RWPE1 (cell line): ENCODE measurements at regions not wholly inside any gene's neighbourhood (a gene's known extent, or its start where the extent isn't known, plus 50 kb on each side); places are given as distances from the start of the nearest gene placed in this dataset.

Experiments used
- CTCF ChIA-PET: fragments of 350-600 bp; sonication (Branson Sonifier 250); formaldehyde crosslinking; extraction: SDS; loops from one replicate; lab custom pipeline; 2021; lab: Yijun Ruan, JAX
- POLR2A ChIA-PET: fragments of 400-600 bp; formaldehyde crosslinking; extraction: SDS; loops from one replicate; lab custom pipeline; 2020; ENCODE audit warnings: antibody characterized with exemption; ENCODE audit not compliant: low non-redundant PET; lab: Yijun Ruan, JAX
- DNase-seq: peaks from one replicate; pipeline ENCODE4 v3.0.0; 2012; ENCODE audit warnings: low spot score
- H3K27ac ChIP-seq: fragments of 450-650 bp; 2 replicates; pipeline ENCODE4 v1.5.1; 2017
- CTCF ChIP-seq: fragments of 450-650 bp; conservative IDR thresholded peaks from 2 replicates; pipeline ENCODE4 v1.5.1; 2017; ENCODE audit warnings: low read depth, mild to moderate bottlenecking

GRCh38 chr1:70552662-70553566 is 141.8 kb downstream of the CTH start:
- H3K27ac ChIP-seq: no peak overlapping the region
- no peak for TF ChIP-seq CTCF
- ChIA-PET POLR2A (no interaction called here), CTCF (no interaction called here)
- no peak for DNase-seq

DNA sequence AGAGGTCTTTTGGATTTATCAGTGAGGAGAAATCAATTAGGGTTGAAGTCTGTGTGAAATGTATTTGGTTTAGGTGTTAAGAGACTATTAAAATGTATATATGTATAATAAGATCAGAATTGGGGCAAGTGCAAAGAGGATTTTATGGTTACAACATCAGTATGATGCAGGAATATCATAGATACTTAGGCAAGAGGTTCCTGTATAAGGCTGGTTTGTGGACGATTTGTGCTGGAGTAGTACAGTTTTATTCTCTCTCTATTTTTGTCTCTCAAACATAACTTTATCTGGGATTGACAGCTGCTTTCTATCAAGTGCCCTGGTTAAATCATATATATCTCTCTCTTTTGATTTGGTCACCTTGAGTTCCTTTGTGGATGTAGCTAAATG is 142.5 kb downstream of the CTH start:
- POLR2A ChIA-PET: no interaction called here
- no peak overlapping the region for H3K27ac ChIP-seq
- DNase-seq: no peak
- TF ChIP-seq CTCF: no peak
- CTCF ChIA-PET: no interaction called here

GRCh38 chr1:70554341-70554740 is 143.3 kb downstream of the CTH start:
- no peak for DNase-seq
- no peak overlapping the region for H3K27ac ChIP-seq
- CTCF ChIA-PET: no interaction called here
- no peak for TF ChIP-seq CTCF
- POLR2A ChIA-PET: no interaction called here

DNA sequence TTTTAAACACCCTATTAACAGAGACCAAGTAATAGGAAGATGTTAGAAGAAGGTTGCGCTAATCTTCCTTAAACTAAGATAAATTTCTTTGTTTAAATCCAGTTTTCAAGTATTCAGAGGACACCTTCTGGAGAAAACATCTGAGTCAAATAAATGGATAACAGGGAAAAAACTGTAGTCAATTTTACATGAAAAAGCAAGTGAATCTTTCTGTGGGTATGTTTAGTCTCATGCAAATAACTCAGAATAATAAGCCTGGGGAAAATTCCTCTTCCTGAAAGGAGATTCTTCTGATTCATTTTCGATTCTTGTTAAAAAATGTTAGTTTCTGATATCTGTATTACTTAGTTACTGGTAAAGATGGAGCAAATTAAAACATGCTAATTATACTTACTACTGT is 145.5 kb downstream of the CTH start:
- DNase-seq: no peak
- TF ChIP-seq CTCF: no peak
- H3K27ac ChIP-seq: no peak overlapping the region
- ChIA-PET CTCF (no interaction called here), POLR2A (no interaction called here)

DNA sequence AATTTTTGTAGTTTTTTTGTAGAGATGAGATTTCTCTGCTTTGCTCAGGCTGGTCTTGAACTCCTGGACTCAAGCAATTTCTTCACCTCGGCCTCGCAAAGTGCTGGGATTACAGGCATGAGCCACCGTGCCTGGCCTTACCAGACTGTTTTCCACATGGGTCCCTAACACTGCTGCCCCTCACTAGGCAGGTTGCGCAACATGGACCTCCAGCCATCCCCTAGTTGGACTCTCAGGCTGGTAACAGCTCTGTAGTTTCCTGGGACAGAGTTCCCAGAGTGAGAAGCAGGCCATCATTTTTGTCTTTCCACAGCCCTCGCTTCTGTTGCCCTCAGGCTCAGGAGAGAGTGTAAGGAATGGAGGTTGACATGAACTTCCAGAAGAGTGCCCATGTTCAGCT is 156.1 kb downstream of the CTH start:
- POLR2A ChIA-PET: no interaction called here
- no peak for TF ChIP-seq CTCF
- CTCF ChIA-PET: no interaction called here

DNA sequence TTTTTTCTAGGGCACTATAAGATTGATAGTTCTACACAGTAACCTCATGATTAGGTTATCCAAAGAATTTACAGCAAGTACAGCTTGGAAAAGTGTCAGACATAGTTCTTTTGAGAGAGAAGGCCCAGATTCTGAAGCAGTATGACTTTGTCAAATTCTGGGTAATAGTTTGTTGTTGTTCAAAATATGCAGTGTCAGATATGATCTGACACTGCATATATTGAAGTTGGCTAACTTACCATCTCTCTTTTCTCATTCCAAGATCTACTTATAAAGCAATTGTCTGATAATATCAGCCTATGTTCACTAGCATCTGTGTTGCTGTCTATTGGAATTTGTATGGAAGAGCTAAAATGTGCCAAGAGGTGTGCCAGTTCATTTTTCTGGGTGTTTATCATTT is 160.1 kb downstream of the CTH start:
- POLR2A ChIA-PET: no interaction called here
- no peak for DNase-seq
- CTCF ChIA-PET: no interaction called here
- H3K27ac ChIP-seq: no peak overlapping the region
- no peak for TF ChIP-seq CTCF

More for the DNA sequence above, 156.1 kb downstream of the CTH start:
- no peak overlapping the region for H3K27ac ChIP-seq
- DNase-seq: no peak
